ENCODE measurements at regions not wholly inside any gene's neighbourhood (a gene's known extent, or its start where the extent isn't known, plus 50 kb on each side); places are given as distances from the start of the nearest gene placed in this dataset.
"Not testable (repeated sequence)": the region's sequence is repeated elsewhere in the genome, so short reads cannot be mapped to it uniquely, and the experiment has no call there.

GRCh38 chr15:38091078-38091645 is 156.7 kb downstream of the TMCO5A start:
- ATAC-seq (ENCODE audit: poor library complexity) (no peak), DNase-seq (no peak)
- intact Hi-C loops (cut with DNase I), result no loop called here

- intact Hi-C loops (cut with DNase I), result no loop called here
- ATAC-seq (ENCODE audit: poor library complexity) (no peak), DNase-seq (no peak)
Measured at GRCh38 chr15:38093931-38094330, 158.7 kb upstream of the SPRED1 start.

GRCh38 chr15:38102972-38103371 is 149.7 kb upstream of the SPRED1 start:
- no peak for DNase-seq
- intact Hi-C loops (cut with DNase I), result no loop called here
- ATAC-seq (ENCODE audit: poor library complexity), result no peak

- intact Hi-C loops (cut with DNase I), result no loop called here
- DNase-seq (no peak), ATAC-seq (ENCODE audit: poor library complexity) (no peak)
Measured at GRCh38 chr15:38103564-38103963, 149.1 kb upstream of the SPRED1 start.

- no peak for DNase-seq
- no peak for ATAC-seq (ENCODE audit: poor library complexity)
- intact Hi-C loops (cut with DNase I), result no loop called here
Measured at GRCh38 chr15:38111070-38111469, 141.6 kb upstream of the SPRED1 start.

GRCh38 chr15:38112406-38112805 is 140.2 kb upstream of the SPRED1 start:
- no peak for DNase-seq
- intact Hi-C loops (cut with DNase I), result no loop called here
- no peak for ATAC-seq (ENCODE audit: poor library complexity)

- intact Hi-C loops (cut with DNase I), result no loop called here
- DNase-seq, result no peak
- no peak for ATAC-seq (ENCODE audit: poor library complexity)
Measured at GRCh38 chr15:38115121-38115520, 137.5 kb upstream of the SPRED1 start.

GRCh38 chr15:38117781-38118180 is 134.9 kb upstream of the SPRED1 start:
- ATAC-seq (ENCODE audit: poor library complexity) (no peak), DNase-seq (no peak)

GRCh38 chr15:38119865-38120264 is 132.8 kb upstream of the SPRED1 start:
- intact Hi-C loops (cut with DNase I); ATAC-seq (ENCODE audit: poor library complexity): not testable (repeated sequence)
- peak; percentile 58 for DNase-seq

More at GRCh38 chr15:38117781-38118180, 134.9 kb upstream of the SPRED1 start:
- intact Hi-C loops (cut with DNase I), result no loop called here

- ATAC-seq (ENCODE audit: poor library complexity) (no peak), DNase-seq (no peak)
- intact Hi-C loops (cut with DNase I), result no loop called here
Measured at GRCh38 chr15:38127306-38127771, 125.3 kb upstream of the SPRED1 start.

- intact Hi-C loops (cut with DNase I), result no loop called here
- DNase-seq, result no peak
- no peak for ATAC-seq (ENCODE audit: poor library complexity)
Measured at GRCh38 chr15:38128341-38128781, 124.3 kb upstream of the SPRED1 start.

- ATAC-seq (ENCODE audit: poor library complexity) (no peak), DNase-seq (no peak)
- intact Hi-C loops (cut with DNase I), result no loop called here
Measured at GRCh38 chr15:38128921-38129320, 123.7 kb upstream of the SPRED1 start.

- peak; percentile 82 for ATAC-seq (ENCODE audit: poor library complexity)
- intact Hi-C loops (cut with DNase I), result no loop called here
- DNase-seq, result peak; percentile 73
Measured at GRCh38 chr15:38129531-38130204, 123.0 kb upstream of the SPRED1 start.

GRCh38 chr15:38130205-38130567 is 122.5 kb upstream of the SPRED1 start:
- ATAC-seq (ENCODE audit: poor library complexity), result no peak
- intact Hi-C loops (cut with DNase I), result no loop called here

GRCh38 chr15:38130740-38131498 is 121.7 kb upstream of the SPRED1 start:
- ATAC-seq (ENCODE audit: poor library complexity), result peak; percentile 89
- intact Hi-C loops (cut with DNase I), result no loop called here
- peak; percentile 89 for DNase-seq

More at GRCh38 chr15:38130205-38130567, 122.5 kb upstream of the SPRED1 start:
- no peak for DNase-seq

GRCh38 chr15:38134252-38134651 is 118.4 kb upstream of the SPRED1 start:
- intact Hi-C loops (cut with DNase I), result no loop called here
- ATAC-seq (ENCODE audit: poor library complexity), result no peak
- DNase-seq, result peak; percentile 45

- intact Hi-C loops (cut with DNase I); DNase-seq; ATAC-seq (ENCODE audit: poor library complexity): not testable (repeated sequence)
Measured at GRCh38 chr15:38142195-38142594, 110.4 kb upstream of the SPRED1 start.

- no peak for ATAC-seq (ENCODE audit: poor library complexity)
- intact Hi-C loops (cut with DNase I), result no loop called here
Measured at GRCh38 chr15:38144921-38145320, 107.7 kb upstream of the SPRED1 start.

GRCh38 chr15:38145651-38146111 is 107.0 kb upstream of the SPRED1 start:
- DNase-seq, result no peak
- no peak for ATAC-seq (ENCODE audit: poor library complexity)
- intact Hi-C loops (cut with DNase I), result no loop called here

More at GRCh38 chr15:38144921-38145320, 107.7 kb upstream of the SPRED1 start:
- DNase-seq, result no peak

GRCh38 chr15:38147246-38147645 is 105.4 kb upstream of the SPRED1 start:
- intact Hi-C loops (cut with DNase I), result no loop called here
- DNase-seq, result no peak
- no peak for ATAC-seq (ENCODE audit: poor library complexity)

Data from Right ventricle myocardium superior (tissue), 1 donor.